HG03103 (cell line): ENCODE measurements at regions not wholly inside any gene's neighbourhood (a gene's known extent, or its start where the extent isn't known, plus 50 kb on each side); places are given as distances from the start of the nearest gene placed in this dataset.
"Not testable (repeated sequence)": the region's sequence is repeated elsewhere in the genome, so short reads cannot be mapped to it uniquely, and the experiment has no call there.

Experiments used
- ATAC-seq: cut with Tn5 transposase; IDR thresholded peaks from one replicate; pipeline ENCODE4 v1.9.1; 2021; ENCODE audit warnings: low read depth; ENCODE audit not compliant: unreplicated experiment

DNA sequence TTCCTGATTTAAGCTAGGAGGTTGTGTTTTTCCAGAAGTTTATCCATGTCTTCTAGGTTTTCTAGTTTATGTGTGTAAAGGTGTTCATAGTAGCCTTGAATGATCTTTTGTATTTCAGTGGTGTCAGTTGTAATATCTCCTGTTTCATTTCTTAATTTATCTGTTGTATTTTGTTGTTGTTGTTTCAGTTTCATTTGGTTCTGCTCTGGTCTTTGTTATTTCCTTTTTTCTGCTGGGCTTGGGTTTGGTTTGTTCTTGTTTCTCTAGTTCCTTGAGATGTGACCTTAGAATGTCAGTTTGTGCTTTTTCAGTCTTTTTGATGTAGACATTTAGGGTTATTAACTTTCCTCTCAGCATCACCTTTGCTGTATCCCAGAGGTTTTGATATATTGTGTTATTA, 62.8 kb downstream of the SCP2D1 start:
- not testable (repeated sequence) for ATAC-seq

DNA sequence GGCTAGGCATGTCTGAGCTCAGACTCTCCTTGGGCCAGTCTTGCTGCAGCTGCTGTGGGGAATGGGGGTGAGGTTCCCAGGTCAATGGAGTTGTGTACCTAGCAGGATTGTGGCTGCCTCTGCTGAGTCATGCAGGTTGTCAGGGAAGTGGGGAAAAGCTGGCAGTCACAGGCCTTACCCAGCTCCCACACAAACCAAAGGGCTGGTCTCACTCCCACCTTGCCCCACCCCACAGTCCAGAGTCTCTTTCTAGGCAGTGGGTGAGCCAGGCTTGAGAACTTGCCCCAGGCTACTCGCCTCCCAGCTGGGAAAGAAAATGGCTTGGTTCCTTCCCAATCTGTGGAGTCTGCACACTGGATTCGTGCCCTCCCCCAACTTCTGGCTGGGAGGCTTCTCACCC, 65.7 kb downstream of the SCP2D1 start:
- no peak for ATAC-seq

DNA sequence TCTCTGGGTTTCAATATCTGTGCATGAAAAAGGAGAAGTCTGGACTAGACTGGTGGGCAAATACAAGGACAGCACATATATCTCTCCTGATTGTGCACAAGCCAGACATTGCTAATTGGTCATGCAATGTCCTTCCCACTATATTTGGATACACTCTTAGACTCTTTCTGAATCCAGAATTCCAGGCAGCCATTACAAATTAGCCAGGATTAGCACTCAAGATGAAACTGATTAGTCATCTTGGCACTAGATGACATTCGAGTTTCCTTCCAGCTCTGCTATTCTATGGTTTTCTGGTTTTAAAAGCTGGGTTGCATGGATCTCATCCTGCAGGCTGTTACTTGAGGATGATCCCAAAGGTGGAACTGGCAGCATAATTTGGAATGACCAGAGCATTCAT, 73.2 kb downstream of the SCP2D1 start:
- ATAC-seq: no peak

DNA sequence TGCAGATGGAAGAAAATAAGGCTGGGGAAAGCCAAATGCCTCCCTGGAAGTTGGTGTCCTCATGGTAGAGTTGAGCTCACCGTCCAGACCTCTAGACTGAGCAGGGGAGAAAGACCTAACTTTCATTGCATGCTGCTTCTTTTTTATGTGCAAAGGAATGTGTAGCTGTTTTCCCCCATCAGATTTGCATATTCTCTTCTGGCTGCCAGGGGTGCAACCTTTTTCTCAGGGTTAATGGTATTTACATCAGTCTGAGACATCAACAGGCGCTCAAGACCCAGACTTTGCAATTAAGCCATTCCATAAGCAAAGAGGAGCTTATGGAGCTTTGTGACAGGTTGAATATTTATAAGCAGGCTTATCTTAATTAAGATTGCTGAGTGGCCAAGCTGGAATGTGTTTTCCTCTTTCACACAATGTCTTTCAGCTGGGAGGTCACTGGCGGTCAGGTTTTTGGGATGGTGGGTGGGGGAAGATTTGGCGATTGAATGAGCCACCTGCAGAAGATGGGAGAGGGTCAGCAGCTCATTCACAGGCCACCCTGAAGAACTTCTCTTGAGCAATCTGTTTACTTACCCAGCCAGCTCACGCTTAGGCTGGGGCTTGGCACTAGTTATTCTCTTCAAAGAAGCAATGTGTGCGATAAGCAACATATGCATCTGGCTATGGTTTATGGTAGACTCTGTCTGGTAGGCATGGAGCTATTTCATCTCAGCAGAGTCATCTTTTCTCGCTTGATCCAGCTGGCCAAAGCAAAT, 88.6 kb downstream of the SCP2D1 start:
- ATAC-seq: no peak

DNA sequence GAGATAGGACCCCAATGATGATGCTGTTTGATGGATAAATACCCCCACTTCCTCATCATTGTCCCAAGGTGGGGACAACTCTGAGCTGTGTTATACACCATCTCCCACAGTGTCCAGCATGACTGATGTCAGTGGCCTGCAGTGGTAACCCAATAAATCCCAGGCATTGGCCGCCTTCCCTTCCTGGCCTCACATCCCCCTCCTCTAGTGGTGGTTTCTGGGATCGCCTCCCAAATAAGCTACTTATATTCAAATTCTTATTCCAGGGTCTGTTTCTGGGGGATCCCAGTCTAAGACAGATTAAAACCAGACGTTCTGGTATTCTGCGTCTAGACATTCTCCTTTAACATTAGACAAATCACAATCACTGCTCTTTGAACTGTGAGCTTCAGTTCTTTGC, 90.6 kb downstream of the SCP2D1 start:
- no peak for ATAC-seq

DNA sequence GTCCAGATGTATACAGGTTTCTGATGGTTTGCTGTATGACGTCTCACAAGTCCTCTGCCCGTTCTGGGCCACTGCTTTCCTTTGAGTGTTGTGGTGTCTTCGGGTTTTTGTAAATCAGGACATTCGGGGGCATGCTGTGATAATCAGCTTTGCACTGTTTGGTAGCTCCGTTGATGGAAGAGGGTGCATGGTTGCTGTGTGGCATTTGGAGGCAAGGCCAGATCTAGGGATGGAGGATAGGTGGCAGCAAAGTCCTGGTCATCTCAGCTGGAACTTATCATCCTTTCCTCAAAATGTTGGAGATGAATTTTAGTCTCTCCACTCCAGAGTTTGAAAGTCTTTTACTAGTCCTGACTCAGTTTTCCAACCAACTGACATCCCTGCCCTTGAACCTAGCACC, 91.0 kb downstream of the SCP2D1 start:
- no peak for ATAC-seq

DNA sequence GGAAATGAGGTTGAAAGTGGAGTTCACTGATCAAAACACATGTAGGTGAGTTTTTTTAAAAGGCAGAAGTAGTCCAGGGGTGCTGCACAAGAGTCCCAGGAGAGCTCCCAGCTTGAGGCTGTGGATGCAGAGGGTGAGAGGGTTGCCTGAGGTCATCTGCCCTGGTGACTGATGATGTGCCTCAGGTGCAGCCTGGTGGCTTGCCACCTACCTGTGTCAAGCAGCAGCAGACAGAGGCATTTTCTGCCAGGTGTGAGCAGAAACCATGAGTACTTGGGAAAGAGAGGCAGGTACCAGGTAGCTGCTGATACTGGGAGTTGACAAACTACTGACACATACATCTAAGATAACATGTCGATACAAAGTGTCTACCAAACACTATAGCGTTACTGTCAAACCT, 92.5 kb downstream of the SCP2D1 start:
- no peak for ATAC-seq

DNA sequence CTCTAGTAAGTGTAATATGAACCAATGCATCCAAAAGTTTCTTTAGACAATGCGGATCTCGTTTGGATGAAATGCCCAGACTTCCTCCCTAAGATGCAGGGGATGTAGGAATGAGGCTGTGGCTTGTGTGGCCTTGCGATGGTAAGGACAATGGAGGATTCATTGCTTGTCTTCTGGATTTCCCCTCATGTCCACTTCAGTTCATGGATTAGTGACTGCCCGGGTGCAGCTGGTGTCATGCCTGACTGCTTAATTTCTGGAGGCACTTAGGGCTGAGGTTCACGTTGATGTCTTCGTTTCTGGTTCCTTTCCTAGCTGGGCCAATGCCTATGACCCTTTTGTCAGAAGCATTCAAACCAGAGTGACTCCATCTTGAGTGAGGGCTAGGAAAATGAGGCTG, 93.8 kb downstream of the SCP2D1 start:
- no peak for ATAC-seq

DNA sequence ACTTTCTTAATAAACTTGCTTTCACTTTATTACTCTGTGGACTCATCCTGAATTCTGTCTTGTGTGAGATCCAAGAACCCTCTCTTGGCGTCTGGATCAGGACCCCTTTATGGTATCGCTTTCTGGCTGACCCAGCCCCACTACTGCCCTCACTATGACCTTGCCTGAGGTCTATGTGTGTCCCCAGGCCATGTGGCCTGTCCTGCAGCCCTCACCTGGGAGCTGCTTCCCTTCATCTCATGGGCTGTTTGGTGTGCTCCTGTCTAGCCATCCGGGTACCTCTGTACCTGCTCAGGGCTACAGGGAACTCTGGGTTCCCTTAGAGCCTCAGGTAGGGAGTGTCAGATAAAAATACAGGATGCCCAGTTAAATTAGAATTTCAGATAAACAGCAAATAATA, 94.5 kb downstream of the SCP2D1 start:
- ATAC-seq: no peak

DNA sequence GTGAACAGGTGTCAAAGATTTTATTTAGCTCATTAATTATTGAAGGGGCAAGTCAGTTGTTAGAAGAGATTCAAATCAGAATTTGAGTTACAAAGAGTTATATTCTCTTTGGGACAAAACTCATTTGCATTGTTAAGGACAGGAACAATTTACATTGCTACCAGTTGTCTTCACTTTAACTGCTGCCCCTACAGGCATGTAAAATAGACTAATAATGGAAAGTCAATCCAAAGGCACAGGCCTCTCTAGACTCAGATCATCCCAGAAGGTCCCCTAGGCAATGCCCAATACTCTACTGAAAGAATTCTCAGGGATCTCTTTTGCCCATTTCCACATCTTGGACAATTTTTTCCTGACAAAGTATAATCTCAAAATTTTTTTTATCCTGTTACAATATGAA, 95.7 kb downstream of the SCP2D1 start:
- ATAC-seq: no peak

DNA sequence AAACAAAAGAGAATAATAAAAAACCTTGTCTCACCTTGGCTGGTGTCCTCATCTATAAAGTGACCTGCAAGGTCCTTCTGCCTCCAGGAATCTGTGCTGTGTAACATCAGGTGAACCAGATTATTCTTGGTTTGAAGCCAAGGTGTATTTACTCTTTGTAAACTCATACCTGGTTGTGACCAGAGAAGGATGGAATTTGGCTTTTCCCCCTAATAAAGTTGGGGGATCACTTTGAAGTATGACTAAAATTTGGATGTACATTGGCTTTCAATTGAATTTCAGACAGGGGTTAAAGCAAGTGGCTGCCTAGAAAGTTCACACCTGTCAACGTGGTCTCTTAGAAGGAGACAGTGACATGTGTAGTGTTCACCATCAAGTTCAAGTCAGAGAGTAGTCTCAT, 100.1 kb downstream of the SCP2D1 start:
- no peak for ATAC-seq

DNA sequence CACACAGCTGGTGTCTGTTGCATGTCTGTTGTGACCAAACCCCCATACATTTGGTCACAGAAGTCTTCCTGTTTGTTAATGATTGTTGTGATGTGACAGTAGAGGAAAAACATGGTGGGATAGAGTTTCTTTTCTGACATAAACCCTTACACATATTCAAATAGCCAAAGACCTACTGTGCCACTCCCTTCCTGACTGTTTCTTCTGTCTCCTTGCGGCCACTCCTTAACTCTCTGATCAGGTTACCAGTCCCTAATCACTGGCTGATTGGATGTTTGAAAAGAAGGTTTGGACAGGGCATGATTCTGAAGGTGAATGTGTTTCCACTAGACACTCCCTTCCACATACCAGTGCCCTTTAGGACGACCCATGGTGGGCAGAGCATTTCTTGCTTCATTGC, 101.2 kb downstream of the SCP2D1 start:
- ATAC-seq: no peak

DNA sequence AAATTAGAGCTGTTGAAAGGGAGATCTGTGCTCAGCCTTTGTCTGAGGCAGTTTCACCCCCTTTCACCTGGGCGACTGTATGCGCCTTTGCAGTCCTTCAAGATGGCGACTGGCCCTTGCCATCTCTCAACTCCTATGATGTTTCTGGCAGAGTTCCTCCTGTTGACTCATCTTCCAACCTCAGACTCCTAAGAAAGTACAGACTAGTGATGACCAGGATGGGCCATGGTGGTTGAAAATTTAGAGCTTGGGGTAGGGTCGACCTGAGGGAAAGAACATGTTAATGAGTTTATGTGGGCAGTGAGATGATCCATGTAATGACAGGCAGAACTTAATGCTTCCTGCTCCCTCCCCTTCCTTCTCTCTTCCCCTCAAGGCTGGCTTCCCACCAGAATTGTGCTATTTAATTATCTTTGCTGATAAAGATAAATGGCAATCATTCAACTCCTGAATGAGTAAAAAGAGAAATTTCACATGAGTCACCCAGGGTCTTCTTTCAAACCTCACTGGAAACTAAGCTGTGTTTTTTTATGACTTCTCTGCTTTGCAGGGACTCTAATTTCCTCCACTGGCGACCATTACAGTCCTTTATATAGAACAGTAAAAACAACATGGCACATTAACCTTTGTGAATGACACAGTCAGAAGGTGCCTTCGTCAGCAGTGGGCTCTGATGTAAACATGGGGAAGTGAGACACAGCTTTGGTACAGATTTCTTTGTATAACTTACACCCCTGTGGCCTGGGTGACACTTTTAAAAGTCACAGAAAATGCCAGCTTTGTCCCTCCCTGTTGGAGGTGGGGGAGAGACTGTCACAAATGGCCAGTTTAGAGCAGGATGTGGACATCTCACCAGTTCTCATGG, 103.5 kb downstream of the SCP2D1 start:
- no peak for ATAC-seq

DNA sequence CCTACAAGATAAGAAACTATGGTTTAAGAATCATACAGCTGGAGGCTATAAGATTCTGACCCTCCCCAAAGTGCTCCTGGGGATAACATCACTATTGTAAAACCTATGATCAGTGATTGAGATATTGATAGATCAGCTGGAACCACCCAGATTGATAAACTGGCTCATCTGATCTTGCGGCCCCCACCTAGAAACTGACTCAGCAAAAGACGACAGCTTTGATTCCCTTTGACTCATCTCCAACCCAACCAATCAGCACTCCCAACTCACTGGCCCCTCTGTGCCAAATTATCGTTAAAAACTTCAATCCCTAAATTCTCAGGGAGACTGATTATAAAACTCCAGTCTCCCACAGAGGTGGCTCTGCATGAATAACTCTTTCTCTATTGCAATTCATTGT, 106.4 kb downstream of the SCP2D1 start:
- ATAC-seq: no peak

DNA sequence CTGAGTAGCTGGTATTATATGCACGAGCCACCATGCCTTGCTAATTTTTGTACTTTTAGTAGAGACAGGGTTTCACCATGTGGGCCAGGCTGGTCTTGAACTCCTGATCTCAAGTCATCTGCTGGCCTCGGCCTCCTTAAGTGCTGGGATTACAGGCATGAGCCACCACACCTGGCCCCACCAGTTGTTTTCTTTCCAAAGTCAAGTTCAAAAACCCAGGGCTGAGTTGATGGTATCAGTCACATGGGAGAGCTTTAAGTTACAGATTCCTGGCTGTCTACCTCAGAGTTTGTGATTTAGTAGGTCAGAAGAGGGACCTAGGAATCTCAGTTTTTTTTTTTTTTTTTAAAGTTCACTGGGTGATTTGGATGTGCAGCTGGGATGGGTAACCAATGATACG, 107.7 kb downstream of the SCP2D1 start:
- no peak for ATAC-seq

DNA sequence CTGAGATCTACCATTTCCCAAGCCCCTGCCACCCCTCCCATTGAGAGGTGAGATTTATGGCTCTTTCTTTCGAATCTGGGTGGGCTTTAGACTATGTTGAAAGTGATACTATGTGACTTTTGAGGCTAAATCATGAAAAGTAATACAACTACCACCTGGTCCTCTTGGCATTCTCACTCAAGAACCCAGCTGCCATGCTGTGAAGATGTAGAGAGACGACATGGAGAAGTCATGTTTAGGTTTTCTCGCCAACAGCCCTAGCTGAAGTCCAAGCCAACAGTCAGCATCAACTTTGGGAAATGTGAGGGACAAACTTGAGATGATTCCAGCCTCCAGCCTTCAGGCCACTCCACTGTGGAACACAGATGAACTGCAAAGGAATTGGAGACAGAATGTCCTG, 108.7 kb downstream of the SCP2D1 start:
- ATAC-seq: no peak

DNA sequence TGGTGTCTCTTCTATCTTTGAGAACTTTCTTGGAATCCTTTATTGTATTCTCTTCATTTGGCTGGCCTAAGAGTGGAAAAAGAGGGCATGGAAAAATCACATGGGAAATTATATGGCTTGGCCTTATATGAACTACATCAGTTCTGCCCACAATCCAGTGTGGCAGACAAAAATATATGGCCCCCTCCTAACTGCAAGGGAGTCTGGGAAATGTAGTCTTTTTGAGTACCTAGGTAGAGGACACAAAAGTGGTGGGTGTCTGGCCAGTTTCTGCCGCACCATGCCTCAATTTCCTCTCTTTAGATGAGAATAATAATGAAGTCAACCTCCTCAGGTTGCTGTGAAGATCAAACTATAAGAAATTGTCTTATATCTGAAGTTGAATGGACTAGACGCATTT, 109.3 kb downstream of the SCP2D1 start:
- ATAC-seq: no peak

DNA sequence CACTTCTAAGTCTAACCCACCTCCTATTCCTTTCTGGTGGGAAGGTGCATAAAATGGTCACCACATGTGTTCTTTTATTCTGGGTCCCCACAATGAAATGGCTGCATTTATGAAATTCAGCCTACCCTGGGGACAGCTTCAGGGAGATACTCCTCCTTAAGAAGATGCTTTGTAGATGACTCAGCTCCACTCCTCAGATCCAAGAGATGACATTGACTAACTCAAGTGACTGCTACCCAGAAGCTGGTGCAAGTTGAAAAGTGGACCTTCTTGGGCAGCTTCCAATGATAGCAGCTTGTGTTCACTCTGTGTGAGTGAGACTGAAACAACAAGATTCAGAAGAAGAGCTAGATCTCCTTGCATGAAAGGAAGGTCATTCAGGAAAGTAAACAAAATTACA, 113.4 kb downstream of the SCP2D1 start:
- no peak for ATAC-seq

DNA sequence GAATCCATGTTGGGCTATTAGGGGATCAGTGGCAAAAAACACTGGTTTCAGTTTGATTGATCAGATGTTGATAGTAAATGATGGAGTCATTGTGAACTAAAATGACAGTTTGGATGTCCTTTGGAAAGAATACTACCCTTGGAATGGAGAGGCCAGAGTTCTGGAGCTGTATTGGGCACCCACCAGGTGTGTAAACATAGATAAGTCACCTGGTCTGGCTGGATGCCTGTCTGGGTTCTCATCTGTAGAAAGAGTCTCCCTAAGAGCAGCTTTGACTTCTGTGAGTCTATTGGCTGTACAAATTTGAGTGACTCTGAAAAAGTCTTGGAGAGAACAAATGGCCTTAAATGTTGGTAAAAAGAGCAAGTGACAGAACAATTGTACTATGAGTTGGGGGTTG, 115.0 kb downstream of the SCP2D1 start:
- no peak for ATAC-seq

DNA sequence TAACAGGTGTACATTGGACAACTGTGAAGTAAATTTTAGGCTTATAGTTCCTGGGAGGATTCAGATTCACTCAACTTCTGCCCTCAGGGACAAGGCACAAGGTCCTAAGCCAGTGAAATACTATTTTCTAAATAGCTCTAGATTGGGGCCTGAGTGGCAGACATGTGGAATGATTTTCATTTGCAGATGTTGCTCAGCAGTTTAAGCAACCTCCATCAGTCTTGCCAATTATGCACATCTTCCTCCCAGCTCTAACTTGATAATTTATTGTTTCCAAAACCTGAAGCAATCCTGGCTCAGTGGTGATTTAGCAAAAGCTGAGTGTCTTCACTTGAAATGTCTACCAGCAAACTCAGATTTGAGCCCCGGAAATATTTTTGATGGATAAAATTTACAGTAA, 116.2 kb downstream of the SCP2D1 start:
- no peak for ATAC-seq

DNA sequence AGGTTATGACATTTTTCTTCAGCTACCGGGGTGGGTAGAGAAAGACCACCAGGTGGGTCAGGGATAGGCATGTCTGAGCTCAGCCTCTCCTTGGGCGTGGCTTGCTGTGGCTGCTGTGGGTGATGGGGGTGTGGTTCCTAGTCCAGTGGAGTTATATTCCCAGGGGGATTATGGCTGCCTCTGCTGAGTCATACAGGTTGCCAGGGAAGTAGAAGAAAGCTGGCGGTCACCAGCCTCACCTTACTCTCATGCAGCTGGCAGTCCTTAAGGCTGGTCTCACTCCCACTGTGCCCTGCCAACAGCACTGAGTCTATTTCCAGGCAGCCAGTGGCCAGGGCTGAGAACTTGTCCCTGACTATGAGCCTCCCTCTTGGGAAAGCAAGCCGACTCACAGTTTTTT, 130.0 kb downstream of the SCP2D1 start:
- no peak for ATAC-seq

DNA sequence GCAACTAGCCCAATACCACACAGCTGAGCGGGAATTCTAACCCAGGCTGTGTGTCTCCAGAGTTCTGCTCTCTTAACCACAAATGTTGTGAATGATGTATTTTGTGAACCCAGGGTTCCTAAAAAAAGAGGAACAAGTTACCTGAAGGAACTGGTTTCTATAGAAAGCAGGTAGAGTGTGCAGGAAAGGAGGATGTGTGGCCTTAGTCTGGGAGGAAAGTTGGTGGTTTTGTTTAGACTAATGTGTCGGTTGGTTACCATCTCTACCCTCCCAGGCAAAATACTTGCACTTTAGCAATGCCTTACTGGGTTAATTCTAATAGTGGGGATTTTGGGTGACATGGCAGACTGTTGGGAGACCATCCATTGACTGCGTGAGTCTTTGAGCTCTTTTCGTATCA, 143.3 kb downstream of the SCP2D1 start:
- no peak for ATAC-seq
